GM12875 (cell line): ENCODE measurements at regions not wholly inside any gene's neighbourhood (a gene's known extent, or its start where the extent isn't known, plus 50 kb on each side); places are given as distances from the start of the nearest gene placed in this dataset.

Experiments
- H3K4me3 ChIP-seq: one replicate; pipeline ENCODE4 v1.5.1; 2011; ENCODE audit warnings: low read depth, low read length, control low read depth
- CTCF ChIP-seq: IDR thresholded peaks from 2 replicates; pipeline ENCODE4 v1.5.1; 2011; ENCODE audit warnings: low read depth, mild to moderate bottlenecking, control low read depth, inconsistent platforms, low read length, moderate library complexity, borderline replicate concordance; ENCODE audit not compliant: insufficient read depth

- H3K4me3 ChIP-seq: no peak overlapping the region
- no peak for TF ChIP-seq CTCF
Measured at GRCh38 chr3:30277494-30277893, 328.9 kb upstream of the TGFBR2 start.

GRCh38 chr3:30281526-30281925 is 324.9 kb upstream of the TGFBR2 start:
- TF ChIP-seq CTCF: no peak
- H3K4me3 ChIP-seq: no peak overlapping the region

GRCh38 chr3:30282154-30282696 is 324.2 kb upstream of the TGFBR2 start:
- H3K4me3 ChIP-seq: no peak overlapping the region
- no peak for TF ChIP-seq CTCF

- H3K4me3 ChIP-seq: no peak overlapping the region
- no peak for TF ChIP-seq CTCF
Measured at GRCh38 chr3:30285188-30286006, 321.0 kb upstream of the TGFBR2 start.

GRCh38 chr3:30286007-30286669 is 320.3 kb upstream of the TGFBR2 start:
- TF ChIP-seq CTCF: no peak

GRCh38 chr3:30286811-30287210 is 319.6 kb upstream of the TGFBR2 start:
- no peak overlapping the region for H3K4me3 ChIP-seq
- TF ChIP-seq CTCF: no peak

More at GRCh38 chr3:30286007-30286669, 320.3 kb upstream of the TGFBR2 start:
- H3K4me3 ChIP-seq: no peak overlapping the region
